ENCODE measurements at regions not wholly inside any gene's neighbourhood (a gene's known extent, or its start where the extent isn't known, plus 50 kb on each side); places are given as distances from the start of the nearest gene placed in this dataset.

- TF ChIP-seq REST (IDR thresholded peaks at IDR 0.05; ENCODE audit: low read depth): no peak
- no peak for TF ChIP-seq NFIC (IDR thresholded peaks at IDR 0.05)
- TF ChIP-seq TAF1 (IDR thresholded peaks at IDR 0.05; ENCODE audit: low read depth): no peak
- TF ChIP-seq CREB1 (IDR thresholded peaks at IDR 0.05; ENCODE audit: low read depth): no peak
- no peak for TF ChIP-seq YY1 (IDR thresholded peaks at IDR 0.05; ENCODE audit: low read depth)
- TF ChIP-seq MAX (IDR thresholded peaks at IDR 0.05): no peak
- TF ChIP-seq USF1 (IDR thresholded peaks at IDR 0.05): no peak
- TF ChIP-seq EP300 (IDR thresholded peaks at IDR 0.05; ENCODE audit: borderline replicate concordance): no peak
Observed at GRCh38 chr21:28396421-28396820, 596.3 kb downstream of the LTN1 start.

Measured in Ishikawa (cell line).